Activated naive CD8-positive, alpha-beta T cell (primary cell): ENCODE measurements at regions not wholly inside any gene's neighbourhood (a gene's known extent, or its start where the extent isn't known, plus 50 kb on each side); places are given as distances from the start of the nearest gene placed in this dataset.
"Not testable (repeated sequence)": the region's sequence is repeated elsewhere in the genome, so short reads cannot be mapped to it uniquely, and the experiment has no call there.

Experiments used
- H3K27ac Mint-ChIP-seq: one replicate; pipeline ENCODE4 v1.8.0; 2021; ENCODE audit warnings: mixed read lengths
- H3K27me3 Mint-ChIP-seq: one replicate; pipeline ENCODE4 v1.8.0; 2021; ENCODE audit warnings: mixed read lengths
- H3K36me3 Mint-ChIP-seq: one replicate; pipeline ENCODE4 v1.8.0; 2021; ENCODE audit warnings: mixed read lengths
- H3K4me1 Mint-ChIP-seq: one replicate; pipeline ENCODE4 v1.8.0; 2021; ENCODE audit warnings: low read depth, mixed read lengths
- H3K4me3 Mint-ChIP-seq: one replicate; pipeline ENCODE4 v1.8.0; 2021; ENCODE audit warnings: mild to moderate bottlenecking, mixed read lengths
- H3K9me3 Mint-ChIP-seq: one replicate; pipeline ENCODE4 v1.8.0; 2021; ENCODE audit warnings: low read depth, mixed read lengths

DNA sequence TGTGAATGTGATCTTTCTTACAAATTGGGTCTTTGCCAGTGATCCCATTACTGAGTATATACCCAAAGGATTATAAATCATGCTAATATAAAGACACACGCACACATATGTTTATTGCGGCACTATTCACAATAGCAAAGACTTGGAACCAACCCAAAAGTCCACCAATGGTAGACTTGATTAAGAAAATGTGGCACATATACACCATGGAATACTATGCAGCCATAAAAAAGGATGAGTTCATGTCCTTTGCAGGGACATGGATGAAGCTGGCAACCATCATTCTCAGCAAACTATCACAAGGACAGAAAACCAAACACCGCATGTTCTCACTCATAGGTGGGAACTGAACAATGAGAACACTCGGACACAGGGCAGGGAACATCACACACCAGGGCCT, 55.5 kb upstream of the ATP2B1 start:
- H3K36me3 Mint-ChIP-seq, H3K4me3 Mint-ChIP-seq, H3K9me3 Mint-ChIP-seq, H3K27me3 Mint-ChIP-seq, H3K27ac Mint-ChIP-seq: not testable (repeated sequence)
- peaks cover 45% of the 10 kb centered on the region for H3K4me1 Mint-ChIP-seq

DNA sequence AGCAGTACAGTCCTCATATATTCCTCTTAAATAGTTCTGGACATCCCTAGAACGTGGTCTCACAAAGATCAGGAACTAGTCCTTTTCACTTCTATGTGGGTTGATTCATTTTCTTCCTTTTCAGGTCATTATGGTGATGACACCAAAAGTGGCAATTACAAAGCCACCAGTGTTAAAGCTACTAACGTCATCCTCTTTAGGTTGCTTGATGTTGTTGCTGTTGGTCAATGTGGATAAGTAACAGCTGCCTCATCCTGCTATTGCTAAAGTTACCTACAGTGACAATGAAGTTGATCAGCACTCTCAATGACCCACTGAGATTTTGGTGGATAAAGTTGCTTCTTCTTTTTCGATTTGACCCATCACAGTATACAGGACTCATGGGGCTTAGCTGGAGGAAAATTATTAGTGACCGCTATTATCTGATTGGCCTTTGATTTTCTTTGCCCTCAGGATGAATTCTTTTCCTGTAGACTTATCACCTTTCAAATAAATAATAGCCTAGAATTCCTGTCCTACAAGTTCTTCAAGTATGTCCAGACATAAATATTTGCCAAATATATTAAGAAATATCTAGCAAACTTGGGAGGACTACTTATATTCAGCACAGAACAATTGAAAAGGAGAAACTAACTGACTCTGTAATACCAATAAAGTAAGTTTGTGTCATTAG, 54.0 kb upstream of the ATP2B1 start:
- H3K4me1 Mint-ChIP-seq, result peaks cover 41% of the 10 kb centered on the region
- peaks cover 4% of the 10 kb centered on the region for H3K36me3 Mint-ChIP-seq
- H3K27me3 Mint-ChIP-seq, result no peaks in the 10 kb centered on the region
- no peak overlapping the region for H3K4me3 Mint-ChIP-seq
- H3K27ac Mint-ChIP-seq, result no peak overlapping the region
- H3K9me3 Mint-ChIP-seq, result peaks cover 2% of the 10 kb centered on the region

- H3K4me3 Mint-ChIP-seq, result no peak overlapping the region
- peaks cover 4% of the 10 kb centered on the region for H3K9me3 Mint-ChIP-seq
- no peaks in the 10 kb centered on the region for H3K27me3 Mint-ChIP-seq
- peak overlapping the region; percentile 13 for H3K27ac Mint-ChIP-seq
- peaks cover 6% of the 10 kb centered on the region for H3K36me3 Mint-ChIP-seq
- H3K4me1 Mint-ChIP-seq, result peaks cover 41% of the 10 kb centered on the region
Observed at GRCh38 chr12:89760783-89761182, 52.1 kb upstream of the ATP2B1 start.
